Coronary artery (tissue), 2 donors: ENCODE measurements at regions not wholly inside any gene's neighbourhood (a gene's known extent, or its start where the extent isn't known, plus 50 kb on each side); places are given as distances from the start of the nearest gene placed in this dataset.

Source experiments
- DNase-seq: peaks from one replicate; pipeline ENCODE4 v3.0.0-alpha.2; 2017; ENCODE audit warnings: low spot score
- H3K27ac ChIP-seq, 2 donors: fragments of 200-600 bp; sonication (generic); one replicate each; pipeline ENCODE4 v1.5.1; 2016 to 2019
- H3K4me3 ChIP-seq: fragments of 200-600 bp; sonication (generic); 2 replicates; pipeline ENCODE4 v1.5.1; 2016; ENCODE audit warnings: mild to moderate bottlenecking, moderate library complexity
- TF ChIP-seq, protein P1 (sequence below): fragments of 200-600 bp; sonication (generic); IDR thresholded peaks from one replicate; pipeline ENCODE4 v1.5.1; 2019; ENCODE audit warnings: antibody characterized with exemption

DNA sequence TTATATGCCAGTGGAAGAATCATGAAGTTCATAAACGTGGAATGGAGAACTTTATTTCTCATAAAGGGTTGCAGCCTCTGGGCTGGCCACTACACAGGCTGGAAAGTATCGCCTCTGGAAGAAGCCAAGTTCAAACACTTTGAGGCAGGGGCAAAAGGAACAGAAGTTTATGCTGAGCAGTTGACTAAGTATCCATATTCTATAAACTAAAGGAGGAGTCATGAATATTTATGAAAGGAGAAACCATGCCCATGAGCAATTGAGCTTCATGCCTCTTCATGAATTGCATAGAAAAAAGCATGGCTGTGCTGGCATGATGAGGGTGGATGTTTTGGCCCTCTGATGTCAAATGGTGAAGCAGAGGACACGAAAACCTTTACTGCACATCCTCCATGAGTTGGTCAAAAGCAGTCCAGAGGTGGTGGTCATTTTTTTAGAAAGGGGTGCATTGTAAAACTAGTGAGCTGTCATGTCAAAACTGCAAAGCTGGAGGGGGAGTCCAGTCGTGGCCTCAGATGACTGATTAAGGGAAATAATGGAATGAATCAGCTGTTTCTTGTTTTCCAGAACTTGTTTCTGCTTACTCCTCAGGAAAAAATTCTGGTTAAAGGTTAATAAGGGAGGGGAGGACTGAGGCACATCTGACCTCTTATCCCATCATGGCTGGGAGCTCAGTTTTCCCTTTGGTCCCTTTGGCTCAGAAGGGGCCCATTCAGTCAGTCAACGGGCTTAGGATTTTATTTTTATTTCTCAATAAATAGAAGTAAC lies 276.7 kb downstream of the CHL1 start:
- Histone ChIP-seq H3K27ac (no peak overlapping the region), H3K4me3 (no peak overlapping the region)
- TF ChIP-seq, protein P1, sequence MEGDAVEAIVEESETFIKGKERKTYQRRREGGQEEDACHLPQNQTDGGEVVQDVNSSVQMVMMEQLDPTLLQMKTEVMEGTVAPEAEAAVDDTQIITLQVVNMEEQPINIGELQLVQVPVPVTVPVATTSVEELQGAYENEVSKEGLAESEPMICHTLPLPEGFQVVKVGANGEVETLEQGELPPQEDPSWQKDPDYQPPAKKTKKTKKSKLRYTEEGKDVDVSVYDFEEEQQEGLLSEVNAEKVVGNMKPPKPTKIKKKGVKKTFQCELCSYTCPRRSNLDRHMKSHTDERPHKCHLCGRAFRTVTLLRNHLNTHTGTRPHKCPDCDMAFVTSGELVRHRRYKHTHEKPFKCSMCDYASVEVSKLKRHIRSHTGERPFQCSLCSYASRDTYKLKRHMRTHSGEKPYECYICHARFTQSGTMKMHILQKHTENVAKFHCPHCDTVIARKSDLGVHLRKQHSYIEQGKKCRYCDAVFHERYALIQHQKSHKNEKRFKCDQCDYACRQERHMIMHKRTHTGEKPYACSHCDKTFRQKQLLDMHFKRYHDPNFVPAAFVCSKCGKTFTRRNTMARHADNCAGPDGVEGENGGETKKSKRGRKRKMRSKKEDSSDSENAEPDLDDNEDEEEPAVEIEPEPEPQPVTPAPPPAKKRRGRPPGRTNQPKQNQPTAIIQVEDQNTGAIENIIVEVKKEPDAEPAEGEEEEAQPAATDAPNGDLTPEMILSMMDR, result no peak
- DNase-seq, result no peak

DNA sequence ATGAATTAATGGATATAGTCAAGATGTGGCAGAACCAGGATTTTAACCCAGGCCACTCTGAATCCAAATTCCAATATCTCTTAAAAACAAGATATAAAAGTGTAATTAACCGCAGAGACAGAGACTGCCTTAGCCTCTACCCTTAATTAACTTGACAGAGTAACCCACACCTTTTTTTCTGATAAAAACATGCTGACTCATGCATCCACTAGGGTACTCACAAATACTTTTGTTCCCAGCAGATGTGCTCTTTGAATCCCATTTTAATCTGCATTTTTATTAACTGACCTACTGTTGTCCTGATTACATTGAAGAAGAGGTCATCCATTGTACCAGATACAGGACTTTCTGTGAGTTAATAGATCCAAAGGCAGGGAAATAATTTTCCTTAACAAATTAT lies 278.3 kb downstream of the CHL1 start:
- no peak overlapping the region for H3K4me3 ChIP-seq
- DNase-seq, result no peak
- H3K27ac ChIP-seq, result no peak overlapping the region
- TF ChIP-seq, protein P1, result no peak

DNA sequence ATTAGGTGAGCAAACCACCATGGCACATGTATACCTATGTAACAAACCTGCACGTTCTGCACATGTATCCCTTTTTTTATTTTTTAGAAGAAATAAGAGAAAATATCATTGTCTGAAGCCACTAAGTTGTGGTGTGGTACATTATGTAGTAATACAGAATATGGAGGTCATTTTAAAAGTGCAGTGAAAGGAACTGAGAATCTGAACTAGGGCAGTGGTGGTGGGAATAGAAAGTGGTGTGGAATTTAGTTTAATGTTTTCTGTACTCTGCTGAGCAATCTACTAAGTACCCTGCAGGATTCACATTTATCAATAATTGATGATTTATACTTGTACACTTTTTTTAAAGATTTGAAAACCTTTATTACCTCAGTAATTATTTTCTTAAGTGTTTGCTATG lies 283.5 kb downstream of the CHL1 start:
- TF ChIP-seq, protein P1, result no peak
- H3K27ac ChIP-seq, result no peak overlapping the region
- no peak overlapping the region for H3K4me3 ChIP-seq
- no peak for DNase-seq

DNA sequence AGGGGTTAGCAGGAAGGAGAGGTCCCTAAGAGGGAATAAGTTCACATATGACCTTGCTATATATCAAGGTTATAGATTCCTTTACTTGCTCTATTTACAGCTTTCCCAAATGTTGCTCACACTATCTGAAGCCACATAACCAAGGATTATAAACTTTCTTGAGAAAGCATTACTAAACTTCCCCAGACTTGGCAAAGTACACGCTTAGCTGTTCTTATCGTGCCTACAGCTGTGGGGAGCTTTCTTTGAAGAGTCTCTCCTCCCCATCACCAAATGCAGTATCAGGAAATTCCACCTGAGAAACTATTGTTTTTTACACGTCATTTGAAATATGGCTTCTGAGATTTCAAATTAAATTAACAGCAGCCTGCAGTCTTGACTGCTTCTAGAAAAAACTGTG lies 284.5 kb downstream of the CHL1 start:
- no peak overlapping the region for H3K4me3 ChIP-seq
- no peak overlapping the region for H3K27ac ChIP-seq
- no peak for DNase-seq
- TF ChIP-seq, protein P1, result no peak

DNA sequence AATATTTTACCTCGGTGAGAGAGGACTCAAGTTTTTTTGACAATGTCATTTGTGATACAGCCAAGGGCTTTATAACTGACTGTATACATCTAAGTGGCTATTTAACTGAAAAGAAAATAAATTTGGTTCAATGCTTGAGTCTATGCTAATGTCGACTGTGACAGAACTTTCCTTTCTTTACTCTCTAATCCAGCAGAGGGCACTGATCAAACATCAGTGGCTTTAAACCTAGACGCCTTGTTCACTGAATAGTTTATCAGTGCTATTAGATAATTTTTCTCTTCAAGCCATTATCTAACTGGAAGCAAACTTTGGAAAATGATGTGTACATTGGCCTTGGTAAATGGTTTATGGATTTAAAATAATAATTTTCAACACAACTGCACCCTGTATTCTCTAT lies 285.1 kb downstream of the CHL1 start:
- DNase-seq, result no peak
- TF ChIP-seq, protein P1, result no peak
- no peak overlapping the region for H3K27ac ChIP-seq
- no peak overlapping the region for H3K4me3 ChIP-seq

DNA sequence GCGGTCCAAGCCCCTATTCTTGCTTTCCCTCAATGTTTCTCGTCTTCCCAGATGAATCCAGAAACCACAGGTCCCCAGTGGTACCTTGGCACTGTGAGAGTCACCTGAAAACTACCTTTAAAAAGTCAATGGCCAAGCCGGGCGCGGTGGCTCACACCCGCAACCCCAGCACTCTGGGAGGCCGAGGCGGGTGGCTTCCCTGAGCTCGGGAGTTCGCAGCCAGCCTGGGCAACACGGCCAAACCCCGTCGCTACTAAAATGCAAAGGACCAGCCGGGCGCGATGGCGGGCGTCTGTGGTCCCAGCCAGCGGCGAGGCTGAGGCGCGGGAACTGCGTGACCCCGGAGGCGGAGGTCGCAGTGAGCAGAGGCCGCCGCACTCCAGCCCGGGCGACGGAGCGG lies 285.9 kb downstream of the CHL1 start:
- Histone ChIP-seq H3K4me3 (no peak overlapping the region), H3K27ac (peak overlapping the region in 1 of 2 donors; percentile 39)
- DNase-seq, result no peak
- TF ChIP-seq, protein P1, result no peak

DNA sequence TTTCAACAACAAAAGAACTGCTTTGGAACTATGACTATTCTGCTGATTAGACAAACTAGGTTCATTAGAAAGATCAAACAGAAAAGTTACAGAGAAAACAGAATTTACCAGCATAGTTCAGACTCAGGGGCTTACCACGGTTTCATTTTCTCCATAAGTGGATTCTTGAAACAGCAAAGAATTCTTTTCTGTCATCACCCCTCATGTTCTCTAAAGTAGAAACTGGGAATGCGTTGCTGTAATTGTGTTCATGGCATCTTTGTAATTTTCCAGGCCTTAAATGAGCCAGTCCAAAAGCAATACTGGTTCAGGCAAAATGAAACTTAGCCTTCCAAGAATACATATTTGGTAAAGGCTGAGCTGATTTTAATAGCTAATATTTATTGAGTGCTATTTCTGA lies 287.8 kb downstream of the CHL1 start:
- DNase-seq, result no peak
- H3K27ac ChIP-seq, result peak overlapping the region; percentile 45 to 74
- peak overlapping the region; percentile 38 for H3K4me3 ChIP-seq
- TF ChIP-seq, protein P1, result no peak
